ENCODE measurements at regions not wholly inside any gene's neighbourhood (a gene's known extent, or its start where the extent isn't known, plus 50 kb on each side); places are given as distances from the start of the nearest gene placed in this dataset.

DNA sequence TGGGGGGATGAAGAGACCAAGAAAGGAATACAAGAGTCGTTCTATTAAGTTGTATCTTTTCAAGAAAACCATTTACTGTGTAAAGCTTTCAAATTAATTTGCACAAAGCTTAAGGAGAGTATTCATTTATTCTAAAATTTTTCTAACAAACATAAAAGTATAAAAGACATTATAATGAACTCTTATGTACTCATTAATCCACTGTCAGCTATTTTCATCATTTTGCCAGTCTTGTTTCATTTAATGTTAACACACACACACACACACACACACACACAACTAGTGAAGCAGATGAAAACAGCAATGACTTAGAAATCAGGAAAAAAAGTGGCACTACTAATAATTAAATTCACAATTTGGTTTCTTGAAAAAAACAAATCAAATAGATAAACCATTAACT, 176.7 kb downstream of the TLE1 start:
- H3K36me3 ChIP-seq (replicated peaks in 1 of 2; ENCODE audit: control insufficient read depth in 1 of 2, insufficient read depth in 2 of 2, low read length in 2 of 2): no peaks in the 10 kb centered on the region
- no peak overlapping the region for H3K4me2 ChIP-seq (ENCODE audit: low read depth, low read length)
- FAIRE-seq (no peak), ATAC-seq (no peak), DNase-seq (ENCODE audit: low spot score) (no peak)
- no peak overlapping the region for H3K4me3 ChIP-seq (replicated peaks in 1 of 3; ENCODE audit: insufficient read depth in 1 of 3, low read depth in 2 of 3, low read length in 3 of 3)
- CTCF ChIA-PET (ENCODE audit: low intra/inter-chr PET ratio, low total read pairs): no interaction called here
- TF ChIP-seq MAZ (IDR thresholded peaks at IDR 0.05; ENCODE audit: borderline replicate concordance, low read depth, low read length): no peak
- TF ChIP-seq MAZ (CRISPR knock-in tag; IDR thresholded peaks at IDR 0.05; ENCODE audit: low read depth): no peak
- peak; percentile 33 to 51; a peak in 2 of 4 replicates for TF ChIP-seq MAFK (conservative IDR thresholded peaks at IDR 0.05 in 1 of 2, IDR thresholded peaks at IDR 0.05 in 1 of 2; ENCODE audit: low read length in 2 of 2)
- TF ChIP-seq MAFF (IDR thresholded peaks at IDR 0.05; ENCODE audit: low read depth, low read length): 0 out of 2 replicates have a peak, but pooled peaks have one; percentile 36
- no peak for TF ChIP-seq ZNF281 (CRISPR knock-in tag; IDR thresholded peaks at IDR 0.05; ENCODE audit: borderline replicate concordance)
- no peaks in the 10 kb centered on the region for H4K20me1 ChIP-seq (ENCODE audit: insufficient read depth, low read length)
- no peak overlapping the region for H3K9ac ChIP-seq (ENCODE audit: insufficient read depth, low read depth, low read length)
- intact Hi-C loops (cut with micrococcal nuclease; ENCODE audit: unreplicated experiment): no loop called here
- no peaks in the 10 kb centered on the region for H3K27me3 ChIP-seq (ENCODE audit: control insufficient read depth in 1 of 2, insufficient read depth in 2 of 2, low read length in 2 of 2)
- in situ Hi-C loops (cut with HindIII; ENCODE audit: extremely low pct_ligation_motif_present, low pct_unique_long_range_greater_than_20kb): no loop called here
- no peak overlapping the region for H3K27ac ChIP-seq (ENCODE audit: extremely low read length, insufficient read depth, low read length)
- POLR2A ChIA-PET: no interaction called here
- 0% methylated on average over 1 of the region's 1 CpG for WGBS (ENCODE audit: low lambda C conversion rate)
- no peaks in the 10 kb centered on the region for H3K9me3 ChIP-seq (ENCODE audit: low read length)
- BruUV-seq (replicated peaks): no TSS peak
- peaks cover 1% of the 10 kb centered on the region; the same call in 1 of the 2 replicates for H3K4me1 ChIP-seq (ENCODE audit: insufficient read depth, low read length)
- no peak overlapping the region for H2AFZ ChIP-seq (ENCODE audit: low read length)
- no peaks in the 10 kb centered on the region for H3K79me2 ChIP-seq (ENCODE audit: insufficient read depth, low read length)

- Histone ChIP-seq H3K4me1 (ENCODE audit: insufficient read depth, low read length) (no peaks in the 10 kb centered on the region), H3K9me3 (ENCODE audit: low read length) (no peaks in the 10 kb centered on the region), H3K9ac (ENCODE audit: insufficient read depth, low read depth, low read length) (no peak overlapping the region), H3K4me3 (replicated peaks in 1 of 3; ENCODE audit: insufficient read depth in 1 of 3, low read depth in 2 of 3, low read length in 3 of 3) (no peak overlapping the region), H3K36me3 (replicated peaks in 1 of 2; ENCODE audit: control insufficient read depth in 1 of 2, insufficient read depth in 2 of 2, low read length in 2 of 2) (no peaks in the 10 kb centered on the region), H4K20me1 (ENCODE audit: insufficient read depth, low read length) (no peaks in the 10 kb centered on the region), H2AFZ (ENCODE audit: low read length) (no peak overlapping the region), H3K27me3 (ENCODE audit: control insufficient read depth in 1 of 2, insufficient read depth in 2 of 2, low read length in 2 of 2) (no peaks in the 10 kb centered on the region), H3K4me2 (ENCODE audit: low read depth, low read length) (no peak overlapping the region), H3K79me2 (ENCODE audit: insufficient read depth, low read length) (no peaks in the 10 kb centered on the region), H3K27ac (ENCODE audit: extremely low read length, insufficient read depth, low read length) (no peak overlapping the region)
- no peak for ATAC-seq
- WGBS (ENCODE audit: low lambda C conversion rate): 70% methylated on average over 12 of the region's 12 CpGs
- no peak for DNase-seq (ENCODE audit: low spot score)
- ChIA-PET POLR2A (no interaction called here), CTCF (ENCODE audit: low intra/inter-chr PET ratio, low total read pairs) (no interaction called here)
- in situ Hi-C loops (cut with HindIII; ENCODE audit: extremely low pct_ligation_motif_present, low pct_unique_long_range_greater_than_20kb) (no loop called here), intact Hi-C loops (cut with micrococcal nuclease; ENCODE audit: unreplicated experiment) (no loop called here)
- FAIRE-seq: no peak
- no TSS peak for BruUV-seq (replicated peaks)
- no peak for TF ChIP-seq NPAS2 (CRISPR knock-in tag; IDR thresholded peaks at IDR 0.05; ENCODE audit: borderline replicate concordance)
- TF ChIP-seq, protein P1, sequence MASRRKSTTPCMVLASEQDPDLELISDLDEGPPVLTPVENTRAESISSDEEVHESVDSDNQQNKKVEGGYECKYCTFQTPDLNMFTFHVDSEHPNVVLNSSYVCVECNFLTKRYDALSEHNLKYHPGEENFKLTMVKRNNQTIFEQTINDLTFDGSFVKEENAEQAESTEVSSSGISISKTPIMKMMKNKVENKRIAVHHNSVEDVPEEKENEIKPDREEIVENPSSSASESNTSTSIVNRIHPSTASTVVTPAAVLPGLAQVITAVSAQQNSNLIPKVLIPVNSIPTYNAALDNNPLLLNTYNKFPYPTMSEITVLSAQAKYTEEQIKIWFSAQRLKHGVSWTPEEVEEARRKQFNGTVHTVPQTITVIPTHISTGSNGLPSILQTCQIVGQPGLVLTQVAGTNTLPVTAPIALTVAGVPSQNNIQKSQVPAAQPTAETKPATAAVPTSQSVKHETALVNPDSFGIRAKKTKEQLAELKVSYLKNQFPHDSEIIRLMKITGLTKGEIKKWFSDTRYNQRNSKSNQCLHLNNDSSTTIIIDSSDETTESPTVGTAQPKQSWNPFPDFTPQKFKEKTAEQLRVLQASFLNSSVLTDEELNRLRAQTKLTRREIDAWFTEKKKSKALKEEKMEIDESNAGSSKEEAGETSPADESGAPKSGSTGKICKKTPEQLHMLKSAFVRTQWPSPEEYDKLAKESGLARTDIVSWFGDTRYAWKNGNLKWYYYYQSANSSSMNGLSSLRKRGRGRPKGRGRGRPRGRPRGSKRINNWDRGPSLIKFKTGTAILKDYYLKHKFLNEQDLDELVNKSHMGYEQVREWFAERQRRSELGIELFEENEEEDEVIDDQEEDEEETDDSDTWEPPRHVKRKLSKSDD (CRISPR knock-in tag; IDR thresholded peaks at IDR 0.05; ENCODE audit: low read depth): no peak
- no peak for TF ChIP-seq SCMH1 (CRISPR knock-in tag; IDR thresholded peaks at IDR 0.05; ENCODE audit: borderline replicate concordance)
- TF ChIP-seq CENPBD1 (CRISPR knock-in tag; IDR thresholded peaks at IDR 0.05; ENCODE audit: borderline replicate concordance, low read depth): no peak
- TF ChIP-seq E2F1 (CRISPR knock-in tag; IDR thresholded peaks at IDR 0.05): no peak
- no peak for TF ChIP-seq RFX3 (CRISPR knock-in tag; IDR thresholded peaks at IDR 0.05)
These were observed 180.9 kb downstream of the TLE1 start for GRCh38 chr9:81508476-81508875.
